ENCODE measurements at regions not wholly inside any gene's neighbourhood (a gene's known extent, or its start where the extent isn't known, plus 50 kb on each side); places are given as distances from the start of the nearest gene placed in this dataset.

- Mint-ChIP-seq H3K36me3 (ENCODE audit: insufficient read depth) (no peaks in the 10 kb centered on the region), H3K9me3 (ENCODE audit: low read depth) (peaks cover 42% of the 10 kb centered on the region), H3K27ac (no peak overlapping the region), H3K27me3 (peaks cover 3% of the 10 kb centered on the region), H3K4me3 (ENCODE audit: low read depth) (no peak overlapping the region), H3K4me1 (ENCODE audit: low read depth) (no peaks in the 10 kb centered on the region)
- no peak for DNase-seq (ENCODE audit: low spot score, unreplicated experiment)
- TF ChIP-seq CTCF (IDR thresholded peaks at IDR 0.05; ENCODE audit: unreplicated experiment), result no peak
These were observed 52.6 kb downstream of the ERICH4 start for GRCh38 chr19:41495589-41495988.

- TF ChIP-seq CTCF (IDR thresholded peaks at IDR 0.05; ENCODE audit: unreplicated experiment), result no peak
- Mint-ChIP-seq H3K4me1 (ENCODE audit: low read depth) (no peaks in the 10 kb centered on the region), H3K9me3 (ENCODE audit: low read depth) (peaks cover 50% of the 10 kb centered on the region), H3K27ac (no peak overlapping the region), H3K27me3 (peaks cover 3% of the 10 kb centered on the region), H3K4me3 (ENCODE audit: low read depth) (no peak overlapping the region), H3K36me3 (ENCODE audit: insufficient read depth) (no peaks in the 10 kb centered on the region)
- no peak for DNase-seq (ENCODE audit: low spot score, unreplicated experiment)
These were observed 56.9 kb downstream of the ERICH4 start for GRCh38 chr19:41499899-41500298.

- no peak for DNase-seq (ENCODE audit: low spot score, unreplicated experiment)
- peaks cover 53% of the 10 kb centered on the region for H3K9me3 Mint-ChIP-seq (ENCODE audit: low read depth)
- peaks cover 3% of the 10 kb centered on the region for H3K27me3 Mint-ChIP-seq
- H3K36me3 Mint-ChIP-seq (ENCODE audit: insufficient read depth), result no peaks in the 10 kb centered on the region
- no peaks in the 10 kb centered on the region for H3K4me1 Mint-ChIP-seq (ENCODE audit: low read depth)
- no peak for TF ChIP-seq CTCF (IDR thresholded peaks at IDR 0.05; ENCODE audit: unreplicated experiment)
- no peak overlapping the region for H3K4me3 Mint-ChIP-seq (ENCODE audit: low read depth)
- H3K27ac Mint-ChIP-seq, result no peak overlapping the region
These were observed 57.5 kb downstream of the ERICH4 start for GRCh38 chr19:41500443-41500842.

GRCh38 chr19:41501854-41502253, 58.9 kb downstream of the ERICH4 start:
- Mint-ChIP-seq H3K9me3 (ENCODE audit: low read depth) (peaks cover 62% of the 10 kb centered on the region), H3K27ac (no peak overlapping the region), H3K4me1 (ENCODE audit: low read depth) (no peaks in the 10 kb centered on the region), H3K4me3 (ENCODE audit: low read depth) (no peak overlapping the region), H3K36me3 (ENCODE audit: insufficient read depth) (no peaks in the 10 kb centered on the region), H3K27me3 (peaks cover 6% of the 10 kb centered on the region)
- no peak for TF ChIP-seq CTCF (IDR thresholded peaks at IDR 0.05; ENCODE audit: unreplicated experiment)
- no peak for DNase-seq (ENCODE audit: low spot score, unreplicated experiment)

- Mint-ChIP-seq H3K36me3 (ENCODE audit: insufficient read depth) (no peaks in the 10 kb centered on the region), H3K27me3 (peaks cover 3% of the 10 kb centered on the region), H3K9me3 (ENCODE audit: low read depth) (peaks cover 41% of the 10 kb centered on the region), H3K4me3 (ENCODE audit: low read depth) (no peak overlapping the region), H3K27ac (no peak overlapping the region), H3K4me1 (ENCODE audit: low read depth) (no peaks in the 10 kb centered on the region)
- TF ChIP-seq CTCF (IDR thresholded peaks at IDR 0.05; ENCODE audit: unreplicated experiment), result no peak
- DNase-seq (ENCODE audit: low spot score, unreplicated experiment), result no peak
These were observed 62.1 kb downstream of the ERICH4 start for GRCh38 chr19:41505105-41505504.

All from progenitor cell of endocrine pancreas (in vitro differentiated cells).